Bronchial epithelial cell (primary cell): ENCODE measurements at regions not wholly inside any gene's neighbourhood (a gene's known extent, or its start where the extent isn't known, plus 50 kb on each side); places are given as distances from the start of the nearest gene placed in this dataset.

Experiments used
- DNase-seq: peaks from one replicate; pipeline ENCODE4 v3.0.0-alpha.2; 2010; ENCODE audit warnings: low read depth
- FAIRE-seq: peaks from 2 replicates; lab custom pipeline; 2011; peaks lifted over from hg19 to GRCh38; lab: Jason Lieb, UNC
- H3K27me3 ChIP-seq: 2 replicates; pipeline ENCODE4 v1.5.1; 2011; ENCODE audit warnings: low read length; ENCODE audit not compliant: control insufficient read depth, insufficient read depth
- H3K36me3 ChIP-seq: 2 replicates; pipeline ENCODE4 v1.5.1; 2011; ENCODE audit warnings: low read length; ENCODE audit not compliant: control insufficient read depth, insufficient read depth
- H3K4me3 ChIP-seq: 2 replicates; pipeline ENCODE4 v1.5.1; 2011; ENCODE audit warnings: mild to moderate bottlenecking, low read depth, low read length, control low read depth
- CTCF ChIP-seq: IDR thresholded peaks from 2 replicates; pipeline ENCODE4 v1.5.1; 2011; ENCODE audit warnings: mild to moderate bottlenecking, moderate library complexity, low read length, control low read depth, inconsistent platforms; ENCODE audit not compliant: insufficient read depth, severe bottlenecking

GRCh38 chr6:169324656-169325459 lies 71.2 kb upstream of the THBS2 start:
- no peak for FAIRE-seq
- TF ChIP-seq CTCF, result no peak
- no peaks in the 10 kb centered on the region for H3K36me3 ChIP-seq
- no peaks in the 10 kb centered on the region for H3K27me3 ChIP-seq
- DNase-seq, result no peak
- H3K4me3 ChIP-seq, result no peak overlapping the region

GRCh38 chr6:169324086-169324485 lies 70.4 kb upstream of the THBS2 start:
- TF ChIP-seq CTCF, result no peak
- Histone ChIP-seq H3K27me3 (no peaks in the 10 kb centered on the region), H3K4me3 (no peak overlapping the region), H3K36me3 (no peaks in the 10 kb centered on the region)
- FAIRE-seq (no peak), DNase-seq (no peak)

GRCh38 chr6:169323221-169323620 lies 69.6 kb upstream of the THBS2 start:
- no peaks in the 10 kb centered on the region for H3K27me3 ChIP-seq
- H3K4me3 ChIP-seq, result no peak overlapping the region
- no peak for FAIRE-seq
- DNase-seq, result no peak
- H3K36me3 ChIP-seq, result no peaks in the 10 kb centered on the region
- TF ChIP-seq CTCF, result no peak

- FAIRE-seq, result no peak
- H3K36me3 ChIP-seq, result no peaks in the 10 kb centered on the region
- no peaks in the 10 kb centered on the region for H3K27me3 ChIP-seq
- DNase-seq, result no peak
- no peak for TF ChIP-seq CTCF
- H3K4me3 ChIP-seq, result no peak overlapping the region
These were observed 67.9 kb upstream of the THBS2 start for GRCh38 chr6:169321546-169321945.

GRCh38 chr6:169320013-169320412 lies 66.4 kb upstream of the THBS2 start:
- no peaks in the 10 kb centered on the region for H3K27me3 ChIP-seq
- FAIRE-seq, result no peak

More at GRCh38 chr6:169320013-169320412, 66.4 kb upstream of the THBS2 start:
- H3K4me3 ChIP-seq, result no peak overlapping the region
- TF ChIP-seq CTCF, result no peak
- no peaks in the 10 kb centered on the region for H3K36me3 ChIP-seq
- no peak for DNase-seq
